ENCODE measurements at regions not wholly inside any gene's neighbourhood (a gene's known extent, or its start where the extent isn't known, plus 50 kb on each side); places are given as distances from the start of the nearest gene placed in this dataset.

- DNase-seq = no peak
Measured at GRCh38 chr16:60331168-60331567, 1597.1 kb upstream of the GOT2 start.

- no peak for DNase-seq
Measured at GRCh38 chr16:60329108-60329507, 1595.0 kb upstream of the GOT2 start.

GRCh38 chr16:60328152-60328551, 1594.0 kb upstream of the GOT2 start:
- DNase-seq = no peak

GRCh38 chr16:60318486-60318885, 1584.4 kb upstream of the GOT2 start:
- no peak for DNase-seq

GRCh38 chr16:60310846-60311445, 1576.8 kb upstream of the GOT2 start:
- DNase-seq = no peak

- DNase-seq = no peak
Measured at GRCh38 chr16:60304720-60305119, 1570.6 kb upstream of the GOT2 start.

- DNase-seq = no peak
Measured at GRCh38 chr16:60304066-60304465, 1570.0 kb upstream of the GOT2 start.

GRCh38 chr16:60302676-60303075, 1568.6 kb upstream of the GOT2 start:
- no peak for DNase-seq

GRCh38 chr16:60302261-60302660, 1568.1 kb upstream of the GOT2 start:
- no peak for DNase-seq

- no peak for DNase-seq
Measured at GRCh38 chr16:60299241-60299776, 1565.2 kb upstream of the GOT2 start.

- DNase-seq = no peak
Measured at GRCh38 chr16:60295451-60295850, 1561.3 kb upstream of the GOT2 start.

GRCh38 chr16:60285794-60286193, 1551.7 kb upstream of the GOT2 start:
- no peak for DNase-seq

GRCh38 chr16:60279061-60279665, 1545.0 kb upstream of the GOT2 start:
- DNase-seq = no peak

GRCh38 chr16:60274431-60275019, 1540.4 kb upstream of the GOT2 start:
- DNase-seq = no peak

GRCh38 chr16:60271781-60272180, 1537.7 kb upstream of the GOT2 start:
- no peak for DNase-seq

GRCh38 chr16:60271025-60271771, 1537.1 kb upstream of the GOT2 start:
- no peak for DNase-seq

GRCh38 chr16:60261425-60261824, 1527.3 kb upstream of the GOT2 start:
- DNase-seq = no peak

- DNase-seq = no peak
Measured at GRCh38 chr16:60259956-60260355, 1525.8 kb upstream of the GOT2 start.

GRCh38 chr16:60246086-60246485, 1512.0 kb upstream of the GOT2 start:
- DNase-seq = no peak

GRCh38 chr16:60241671-60242070, 1507.6 kb upstream of the GOT2 start:
- no peak for DNase-seq

GRCh38 chr16:60230666-60231065, 1496.5 kb upstream of the GOT2 start:
- peak in 2 of 4 experiments; percentile 8 to 19 for DNase-seq

- DNase-seq = no peak
Measured at GRCh38 chr16:60225541-60225940, 1491.4 kb upstream of the GOT2 start.

GRCh38 chr16:60217787-60218186, 1483.7 kb upstream of the GOT2 start:
- DNase-seq = no peak
